Keratinocyte (primary cell): ENCODE measurements at regions not wholly inside any gene's neighbourhood (a gene's known extent, or its start where the extent isn't known, plus 50 kb on each side); places are given as distances from the start of the nearest gene placed in this dataset.

ENCODE experiments used
- DNase-seq: peaks from one replicate; pipeline ENCODE4 v3.0.0-alpha.2; 2011; ENCODE audit warnings: low read depth, missing footprints, low spot score
- FAIRE-seq: peaks from 2 replicates; lab custom pipeline; 2011; peaks lifted over from hg19 to GRCh38; lab: Jason Lieb, UNC
- H2AFZ ChIP-seq: 2 replicates; pipeline ENCODE4 v1.6.0; 2012; ENCODE audit warnings: low read length, control low read depth, inconsistent platforms; ENCODE audit not compliant: control insufficient read depth
- H3K27ac ChIP-seq: 2 replicates; pipeline ENCODE4 v1.5.1; 2011; ENCODE audit warnings: low read length; ENCODE audit not compliant: control insufficient read depth, insufficient read depth
- H3K27me3 ChIP-seq: 3 replicates; pipeline ENCODE4 v1.6.0; 2011; ENCODE audit warnings: low read length; ENCODE audit not compliant: control insufficient read depth, insufficient read depth; ENCODE audit errors: extremely low read depth
- H3K36me3 ChIP-seq, 2 experiments: 2 replicates in 1 of 2; 3 replicates in 1 of 2; pipeline ENCODE4 v1.5.1; 2011; ENCODE audit warnings: low read length in 2 of 2, mild to moderate bottlenecking in 1 of 2; ENCODE audit not compliant: control insufficient read depth in 2 of 2, insufficient read depth in 2 of 2; ENCODE audit errors: extremely low read depth in 1 of 2
- H3K4me1 ChIP-seq: 3 replicates; pipeline ENCODE4 v1.5.1; 2011; ENCODE audit warnings: low read length; ENCODE audit not compliant: control insufficient read depth, insufficient read depth; ENCODE audit errors: extremely low read depth
- H3K4me2 ChIP-seq: 3 replicates; pipeline ENCODE4 v1.6.0; 2011; ENCODE audit warnings: low read depth, low read length; ENCODE audit not compliant: control insufficient read depth, insufficient read depth; ENCODE audit errors: extremely low read depth
- H3K4me3 ChIP-seq, 3 experiments: fragments of 200-600 bp in 1 of 3; sonication (generic) in 1 of 3; 2 replicates in 2 of 3; 3 replicates in 1 of 3; pipeline ENCODE4 v1.5.1; 2011 to 2016; ENCODE audit warnings: low read length in 3 of 3, mild to moderate bottlenecking in 3 of 3, control low read depth in 2 of 3, inconsistent platforms in 1 of 3, low read depth in 1 of 3, mixed read lengths in 1 of 3, mixed run types in 1 of 3, moderate library complexity in 1 of 3; ENCODE audit not compliant: control insufficient read depth in 2 of 3, insufficient read depth in 2 of 3; ENCODE audit errors: extremely low read depth in 1 of 3
- H3K79me2 ChIP-seq: 2 replicates; pipeline ENCODE4 v1.6.0; 2012; ENCODE audit warnings: low read length; ENCODE audit not compliant: control insufficient read depth, insufficient read depth
- H3K9ac ChIP-seq: 3 replicates; pipeline ENCODE4 v1.6.0; 2011; ENCODE audit warnings: low read length; ENCODE audit not compliant: control insufficient read depth, insufficient read depth; ENCODE audit errors: extremely low read depth
- H3K9me1 ChIP-seq: 3 replicates; pipeline ENCODE4 v1.6.0; 2011; ENCODE audit warnings: low read length; ENCODE audit not compliant: control insufficient read depth, insufficient read depth; ENCODE audit errors: extremely low read depth
- H3K9me3 ChIP-seq: 2 replicates; pipeline ENCODE4 v1.5.1; 2012; ENCODE audit warnings: low read depth, low read length; ENCODE audit not compliant: control insufficient read depth
- H4K20me1 ChIP-seq: 3 replicates; pipeline ENCODE4 v1.6.0; 2011; ENCODE audit warnings: low read length; ENCODE audit not compliant: control insufficient read depth, insufficient read depth; ENCODE audit errors: extremely low read depth
- CTCF ChIP-seq, 3 experiments: IDR thresholded peaks in 1 of 3; conservative IDR thresholded peaks in 1 of 3; optimal IDR thresholded peaks in 1 of 3; 2 replicates in 2 of 3; 3 replicates in 1 of 3; pipeline versions ENCODE3 to v1.5.1; 2011; ENCODE audit warnings: low read length in 3 of 3, mild to moderate bottlenecking in 3 of 3, moderate library complexity in 2 of 3, control low read depth in 1 of 3, inconsistent platforms in 1 of 3; ENCODE audit not compliant: insufficient read depth in 2 of 3; ENCODE audit errors: extremely low read depth in 1 of 3
- EZH2 ChIP-seq: IDR thresholded peaks from one replicate; pipeline ENCODE4 v1.6.1; 2012; ENCODE audit warnings: inconsistent platforms, mild to moderate bottlenecking, low read length, moderate library complexity
- dilution Hi-C: fragments of 300-500 bp; cut with MboI; formaldehyde crosslinking; loops from one replicate; pipeline ENCODE4 v1.7.0; 2020; ENCODE audit warnings: low sequenced_read_pairs; ENCODE audit not compliant: extremely low pct_ligation_motif_present

GRCh38 chrX:21266949-21267348, 107.3 kb upstream of the CNKSR2 start:
- no peaks in the 10 kb centered on the region for H3K4me1 ChIP-seq
- no peak overlapping the region for H3K4me2 ChIP-seq
- H4K20me1 ChIP-seq, result no peaks in the 10 kb centered on the region
- H3K9me1 ChIP-seq, result no peaks in the 10 kb centered on the region
- DNase-seq (no peak), FAIRE-seq (no peak)
- H3K27me3 ChIP-seq, result no peaks in the 10 kb centered on the region
- no peaks in the 10 kb centered on the region for H3K9me3 ChIP-seq
- H3K4me3 ChIP-seq, result no peak overlapping the region
- dilution Hi-C loops, result no loop called here
- H3K9ac ChIP-seq, result no peak overlapping the region
- H3K27ac ChIP-seq, result no peak overlapping the region
- H2AFZ ChIP-seq, result no peak overlapping the region
- no peaks in the 10 kb centered on the region for H3K79me2 ChIP-seq
- TF ChIP-seq EZH2 (no peak), CTCF (optimal IDR thresholded peaks at IDR 0.05 in 1 of 3, IDR thresholded peaks at IDR 0.05 in 1 of 3, conservative IDR thresholded peaks at IDR 0.05 in 1 of 3; ENCODE audit: extremely low read depth in 1 of 3, insufficient read depth in 2 of 3, low read length in 3 of 3) (no peak)
- H3K36me3 ChIP-seq, result no peaks in the 10 kb centered on the region

GRCh38 chrX:21276736-21277433, 97.3 kb upstream of the CNKSR2 start:
- dilution Hi-C loops, result no loop called here
- no peak for FAIRE-seq
- no peaks in the 10 kb centered on the region for H4K20me1 ChIP-seq
- H3K27me3 ChIP-seq, result no peaks in the 10 kb centered on the region
- no peak overlapping the region for H2AFZ ChIP-seq
- no peak for TF ChIP-seq EZH2
- no peak for TF ChIP-seq CTCF (optimal IDR thresholded peaks at IDR 0.05 in 1 of 3, IDR thresholded peaks at IDR 0.05 in 1 of 3, conservative IDR thresholded peaks at IDR 0.05 in 1 of 3; ENCODE audit: extremely low read depth in 1 of 3, insufficient read depth in 2 of 3, low read length in 3 of 3)
- H3K4me2 ChIP-seq, result no peak overlapping the region
- no peaks in the 10 kb centered on the region for H3K79me2 ChIP-seq
- H3K9me1 ChIP-seq, result no peaks in the 10 kb centered on the region
- H3K9ac ChIP-seq, result no peak overlapping the region
- no peak overlapping the region for H3K27ac ChIP-seq
- H3K4me1 ChIP-seq, result no peaks in the 10 kb centered on the region
- no peaks in the 10 kb centered on the region for H3K36me3 ChIP-seq
- no peak overlapping the region for H3K4me3 ChIP-seq
- H3K9me3 ChIP-seq, result no peaks in the 10 kb centered on the region
- no peak for DNase-seq
